ENCODE measurements at regions not wholly inside any gene's neighbourhood (a gene's known extent, or its start where the extent isn't known, plus 50 kb on each side); places are given as distances from the start of the nearest gene placed in this dataset.
A peak's percentile ranks its signal among the peaks of the same experiment; 100 is the strongest.
"Not testable (repeated sequence)": the region's sequence is repeated elsewhere in the genome, so short reads cannot be mapped to it uniquely, and the experiment has no call there.

- DNase-seq (ENCODE audit: low read depth in 4 of 4, low spot score in 3 of 4), result no peak
These were observed 192.1 kb downstream of the ERCC6L2 start for GRCh38 chr9:96067600-96067999.

DNA sequence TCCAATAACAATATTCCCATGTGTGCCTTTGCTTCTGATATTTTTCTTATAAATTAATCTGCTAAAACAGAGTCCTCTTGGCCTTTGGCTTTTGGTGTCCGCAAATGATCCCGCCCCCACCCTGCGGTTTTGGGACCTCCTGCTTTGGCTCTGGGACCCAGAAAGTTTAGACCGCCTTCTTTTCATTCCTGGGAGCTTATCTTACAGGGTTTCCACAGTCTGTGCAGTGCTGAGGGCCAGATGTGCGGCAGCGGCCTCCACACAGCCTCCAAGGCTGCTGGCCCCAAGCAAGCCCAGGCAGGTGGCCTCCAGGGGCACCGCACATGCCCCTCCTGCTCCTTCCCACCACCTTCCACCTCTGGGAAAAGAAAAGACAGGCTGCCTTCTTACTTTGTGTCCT lies 191.5 kb downstream of the ERCC6L2 start:
- no peak for DNase-seq (ENCODE audit: low read depth in 4 of 4, low spot score in 3 of 4)

- no peak for DNase-seq (ENCODE audit: low read depth in 4 of 4, low spot score in 3 of 4)
These were observed 190.2 kb downstream of the ERCC6L2 start for GRCh38 chr9:96065482-96066251.

DNA sequence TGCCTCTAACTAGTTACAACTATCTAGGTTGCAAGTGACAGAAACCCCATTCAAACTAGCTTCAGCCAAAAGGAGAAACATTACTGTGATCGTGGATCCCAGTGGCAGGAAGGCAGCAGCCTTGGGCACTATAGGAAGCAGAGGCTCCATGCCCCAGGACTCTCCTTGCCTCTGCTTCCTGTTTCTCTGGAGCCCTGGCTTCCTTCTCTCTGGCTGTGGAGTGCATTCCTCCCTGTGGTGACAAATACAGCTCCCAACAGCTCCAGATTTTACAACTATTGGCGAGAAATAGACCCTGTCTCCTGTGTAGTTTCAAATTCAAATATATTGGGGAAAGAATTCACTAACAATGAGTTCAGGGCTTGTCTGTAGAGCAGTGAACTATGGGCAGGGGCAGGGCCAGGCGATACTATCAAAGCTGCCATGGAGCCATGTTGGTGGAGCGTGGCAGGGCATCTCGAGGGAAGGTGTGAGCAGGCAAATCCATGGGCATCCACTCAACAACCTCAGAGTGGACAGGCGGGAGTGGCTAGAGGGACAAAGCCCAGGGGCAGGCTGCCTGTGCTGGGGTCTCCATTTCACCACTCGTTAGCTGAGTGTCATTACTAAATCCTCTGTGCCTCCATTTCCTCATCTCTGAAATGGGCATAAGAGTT lies 189.5 kb downstream of the ERCC6L2 start:
- DNase-seq (ENCODE audit: low read depth in 4 of 4, low spot score in 3 of 4), result no peak

DNA sequence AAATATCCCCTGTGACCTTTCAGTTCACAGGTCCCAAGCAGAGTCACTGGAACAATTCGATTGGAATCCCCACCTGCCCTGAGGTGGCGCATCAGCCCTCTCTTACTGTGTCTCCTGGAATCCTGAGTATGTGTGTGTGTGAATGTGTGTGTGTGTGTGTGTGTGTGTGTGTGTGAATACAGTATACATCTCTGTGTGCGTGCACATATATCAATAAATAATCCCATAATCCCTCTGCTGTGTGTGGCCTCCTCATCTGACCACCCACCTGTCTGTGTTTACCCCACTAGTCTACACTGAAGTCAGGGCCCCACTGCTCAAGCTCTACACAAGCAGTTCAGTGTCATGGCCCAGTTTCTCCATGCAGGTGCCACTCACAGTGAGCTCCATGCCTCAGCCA lies 187.4 kb downstream of the ERCC6L2 start:
- DNase-seq (ENCODE audit: low read depth in 4 of 4, low spot score in 3 of 4), result no peak

DNA sequence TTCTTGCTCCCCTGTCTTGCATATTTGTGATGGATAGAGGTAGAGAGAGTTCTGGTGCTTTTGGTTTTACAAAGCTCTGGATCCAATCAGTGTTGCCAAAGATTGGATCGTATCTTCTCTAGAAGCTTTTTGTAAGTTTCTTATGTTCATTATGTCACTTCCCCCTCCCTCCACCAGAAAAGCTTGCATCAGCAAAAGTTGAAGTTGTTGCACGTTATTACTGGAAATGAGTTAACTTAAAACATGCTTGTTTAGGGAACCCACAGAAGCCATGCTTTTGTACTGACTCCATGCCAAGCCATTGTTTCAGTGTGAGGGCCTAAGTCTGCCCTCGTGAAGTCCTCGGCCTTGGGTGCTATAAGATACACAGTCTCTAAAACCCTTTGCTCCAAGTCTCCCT lies 186.5 kb downstream of the ERCC6L2 start:
- DNase-seq (ENCODE audit: low read depth in 4 of 4, low spot score in 3 of 4), result no peak

- DNase-seq (ENCODE audit: low read depth in 4 of 4, low spot score in 3 of 4), result no peak
These were observed 185.9 kb downstream of the ERCC6L2 start for GRCh38 chr9:96061293-96061987.

- DNase-seq (ENCODE audit: low read depth in 4 of 4, low spot score in 3 of 4), result no peak
These were observed 182.7 kb downstream of the ERCC6L2 start for GRCh38 chr9:96058218-96058617.

DNA sequence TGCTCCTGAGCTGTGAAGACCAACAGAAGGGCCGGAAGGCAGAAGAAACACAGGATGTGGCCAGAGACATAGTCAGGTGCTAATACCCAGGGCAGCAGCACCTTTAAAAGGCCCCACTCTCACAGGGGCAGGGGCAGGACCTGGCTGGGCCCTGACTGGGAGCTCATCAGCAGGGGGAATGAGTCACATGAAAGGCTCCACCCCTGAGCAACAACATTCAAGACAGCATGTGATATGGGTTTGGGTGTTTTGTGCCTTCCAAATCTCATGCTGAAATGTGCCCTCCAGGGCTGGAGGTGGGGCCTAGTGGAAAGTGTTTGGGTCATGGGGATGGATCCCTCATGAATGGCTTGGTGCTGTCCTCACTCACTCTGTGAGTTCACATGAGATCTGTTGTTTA lies 181.7 kb downstream of the ERCC6L2 start:
- no peak for DNase-seq (ENCODE audit: low read depth in 4 of 4, low spot score in 3 of 4)

GRCh38 chr9:96056226-96056625 lies 180.7 kb downstream of the ERCC6L2 start:
- no peak for DNase-seq (ENCODE audit: low read depth in 4 of 4, low spot score in 3 of 4)

DNA sequence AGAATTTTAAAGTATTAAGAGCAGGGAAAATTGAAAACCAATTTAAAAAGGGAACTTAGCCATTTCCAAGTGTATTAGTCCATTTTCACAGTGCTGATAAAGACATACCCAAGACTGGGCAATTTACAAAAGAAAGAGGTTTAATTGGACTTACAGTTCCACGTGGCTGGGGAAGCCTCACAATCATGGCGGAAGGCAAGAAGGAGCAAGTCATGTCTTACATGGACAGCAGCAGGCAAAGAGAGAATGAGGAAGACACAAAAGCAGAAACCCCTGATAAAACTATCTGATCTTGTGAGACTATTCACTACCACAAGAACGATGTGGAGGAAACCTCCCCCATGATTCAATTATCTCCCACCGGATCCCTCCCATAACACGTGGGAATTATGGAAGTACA lies 178.8 kb downstream of the ERCC6L2 start:
- not testable (repeated sequence) for DNase-seq (ENCODE audit: low read depth in 4 of 4, low spot score in 3 of 4)

- DNase-seq (ENCODE audit: low read depth in 4 of 4, low spot score in 3 of 4), result no peak
These were observed 177.2 kb downstream of the ERCC6L2 start for GRCh38 chr9:96052686-96053085.

DNA sequence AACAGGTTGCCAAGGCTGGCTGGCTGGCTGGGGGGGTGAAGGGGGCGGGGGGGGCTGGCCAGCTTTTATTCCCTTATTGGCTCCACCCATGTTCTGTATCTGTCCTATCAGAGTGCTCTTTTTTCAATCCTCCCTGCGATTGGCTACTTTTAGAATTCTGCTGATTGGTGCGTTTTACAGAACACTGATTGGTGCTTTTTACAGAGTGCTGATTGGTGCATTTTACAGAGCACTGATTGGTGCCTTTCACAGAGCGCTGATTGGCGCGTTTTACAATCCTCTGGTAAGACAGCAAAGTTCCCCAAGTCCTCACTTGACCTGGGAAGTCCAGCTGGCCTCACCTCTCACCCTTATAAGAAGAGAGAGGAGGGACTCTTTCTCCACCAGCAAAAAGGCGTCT lies 175.9 kb downstream of the ERCC6L2 start:
- DNase-seq (ENCODE audit: low read depth in 4 of 4, low spot score in 3 of 4), result no peak

GRCh38 chr9:96050861-96051155 lies 175.3 kb downstream of the ERCC6L2 start:
- no peak for DNase-seq (ENCODE audit: low read depth in 4 of 4, low spot score in 3 of 4)

GRCh38 chr9:96050048-96050860 lies 174.8 kb downstream of the ERCC6L2 start:
- DNase-seq (ENCODE audit: low read depth in 4 of 4, low spot score in 3 of 4), result no peak

GRCh38 chr9:96048956-96049831 lies 173.7 kb downstream of the ERCC6L2 start:
- peak in 1 of 4 donors; percentile 72 for DNase-seq (ENCODE audit: low read depth in 4 of 4, low spot score in 3 of 4)

DNA sequence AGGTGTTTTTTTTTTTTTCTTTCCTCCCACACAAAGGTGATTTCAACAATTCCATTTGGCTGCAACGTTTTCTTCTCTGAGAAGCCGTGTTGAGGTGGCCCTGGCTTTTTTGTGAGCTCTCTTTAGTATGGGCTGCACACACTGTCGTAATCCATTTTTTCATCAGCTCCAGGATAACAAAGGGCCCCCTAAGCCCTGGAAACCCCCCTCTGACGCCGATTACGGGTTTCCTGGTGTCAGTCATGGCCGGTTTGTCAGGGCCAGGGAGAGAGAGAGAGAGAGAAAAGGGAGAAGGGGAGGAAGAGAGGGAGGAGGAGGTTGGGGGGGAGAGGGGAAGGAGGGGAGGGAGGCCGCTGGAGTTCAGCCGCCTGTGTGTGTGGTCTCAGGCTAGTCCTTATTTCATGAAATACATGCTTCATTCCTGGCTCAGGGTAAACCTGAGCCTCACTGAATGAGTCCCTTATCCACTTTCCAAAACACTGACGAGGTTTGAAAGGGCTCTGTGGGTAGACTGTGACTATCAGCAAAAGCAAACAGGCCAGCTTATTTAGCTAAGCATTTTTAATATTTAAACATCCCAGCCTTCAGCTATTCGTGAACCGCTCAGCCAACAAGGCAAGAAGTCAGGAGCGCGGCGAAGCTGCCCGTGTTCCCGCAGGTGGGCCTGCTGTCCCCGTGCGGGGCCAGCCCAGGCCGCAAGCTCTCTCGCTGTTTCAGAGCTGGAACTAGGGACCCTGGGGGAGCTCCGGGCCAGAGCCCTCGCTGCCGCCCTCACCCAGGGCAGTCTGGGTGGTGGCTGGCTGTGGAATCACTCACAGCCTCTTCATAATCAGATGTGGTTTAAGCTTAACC lies 172.8 kb downstream of the ERCC6L2 start:
- DNase-seq (ENCODE audit: low read depth in 4 of 4, low spot score in 3 of 4), result peak in 2 of 4 donors; percentile 74 to 75

- DNase-seq (ENCODE audit: low read depth in 4 of 4, low spot score in 3 of 4), result no peak
These were observed 172.2 kb downstream of the ERCC6L2 start for GRCh38 chr9:96047741-96048103.

GRCh38 chr9:96047116-96047639 lies 171.7 kb downstream of the ERCC6L2 start:
- no peak for DNase-seq (ENCODE audit: low read depth in 4 of 4, low spot score in 3 of 4)

All from left renal pelvis (tissue), 4 donors.